ENCODE measurements at regions not wholly inside any gene's neighbourhood (a gene's known extent, or its start where the extent isn't known, plus 50 kb on each side); places are given as distances from the start of the nearest gene placed in this dataset.
"Not testable (repeated sequence)": the region's sequence is repeated elsewhere in the genome, so short reads cannot be mapped to it uniquely, and the experiment has no call there.

- DNase-seq (ENCODE audit: low read depth), result no peak
- TF ChIP-seq CTCF (IDR thresholded peaks at IDR 0.05; ENCODE audit: low read length, missing control alignments), result no peak
- H3K4me3 ChIP-seq (replicated peaks; ENCODE audit: low read depth, low read length), result no peak overlapping the region
Measured at GRCh38 chr3:184491867-184492615, 69.5 kb upstream of the EPHB3 start.

- no peak for DNase-seq (ENCODE audit: low read depth)
- H3K4me3 ChIP-seq (replicated peaks; ENCODE audit: low read depth, low read length), result no peak overlapping the region
- no peak for TF ChIP-seq CTCF (IDR thresholded peaks at IDR 0.05; ENCODE audit: low read length, missing control alignments)
Measured at GRCh38 chr3:184496933-184497332, 64.7 kb upstream of the EPHB3 start.

GRCh38 chr3:184497804-184498203 lies 63.8 kb upstream of the EPHB3 start:
- TF ChIP-seq CTCF (IDR thresholded peaks at IDR 0.05; ENCODE audit: low read length, missing control alignments), result no peak
- H3K4me3 ChIP-seq (replicated peaks; ENCODE audit: low read depth, low read length), result no peak overlapping the region
- DNase-seq (ENCODE audit: low read depth), result no peak

- H3K4me3 ChIP-seq (replicated peaks; ENCODE audit: low read depth, low read length), result no peak overlapping the region
- TF ChIP-seq CTCF (IDR thresholded peaks at IDR 0.05; ENCODE audit: low read length, missing control alignments), result no peak
- no peak for DNase-seq (ENCODE audit: low read depth)
Measured at GRCh38 chr3:184498986-184499606, 62.5 kb upstream of the EPHB3 start.

- TF ChIP-seq CTCF (IDR thresholded peaks at IDR 0.05; ENCODE audit: low read length, missing control alignments), result no peak
- DNase-seq (ENCODE audit: low read depth), result no peak
- no peak overlapping the region for H3K4me3 ChIP-seq (replicated peaks; ENCODE audit: low read depth, low read length)
Measured at GRCh38 chr3:184500344-184500923, 61.2 kb upstream of the EPHB3 start.

GRCh38 chr3:184502123-184502667 lies 59.4 kb upstream of the EPHB3 start:
- no peak for TF ChIP-seq CTCF (IDR thresholded peaks at IDR 0.05; ENCODE audit: low read length, missing control alignments)
- DNase-seq (ENCODE audit: low read depth), result no peak
- no peak overlapping the region for H3K4me3 ChIP-seq (replicated peaks; ENCODE audit: low read depth, low read length)

- DNase-seq (ENCODE audit: low read depth); H3K4me3 ChIP-seq (replicated peaks; ENCODE audit: low read depth, low read length): not testable (repeated sequence)
Measured at GRCh38 chr3:184502841-184503240, 58.7 kb upstream of the EPHB3 start.
